ENCODE measurements at regions not wholly inside any gene's neighbourhood (a gene's known extent, or its start where the extent isn't known, plus 50 kb on each side); places are given as distances from the start of the nearest gene placed in this dataset.

DNA sequence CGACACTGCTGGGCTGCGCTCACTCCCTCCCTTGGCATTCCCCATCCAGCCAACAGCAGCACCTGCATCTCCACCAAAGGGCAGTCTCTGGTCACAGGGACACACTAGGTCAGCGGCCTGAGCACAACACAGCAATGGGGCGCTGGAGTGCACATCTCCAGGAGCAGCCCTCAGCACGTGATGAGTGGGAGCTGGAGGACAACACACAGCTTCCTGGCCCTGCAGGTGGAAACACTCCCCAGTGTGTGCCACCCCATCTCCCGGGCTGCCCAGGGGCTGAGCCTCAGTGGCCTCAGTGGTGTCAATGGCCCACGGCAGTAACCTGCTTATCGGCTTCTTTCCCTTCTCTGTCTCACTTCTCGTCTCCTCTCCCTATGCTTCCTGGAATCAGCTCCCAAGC, 96.8 kb upstream of the VSTM2B start:
- TF ChIP-seq, protein P1, sequence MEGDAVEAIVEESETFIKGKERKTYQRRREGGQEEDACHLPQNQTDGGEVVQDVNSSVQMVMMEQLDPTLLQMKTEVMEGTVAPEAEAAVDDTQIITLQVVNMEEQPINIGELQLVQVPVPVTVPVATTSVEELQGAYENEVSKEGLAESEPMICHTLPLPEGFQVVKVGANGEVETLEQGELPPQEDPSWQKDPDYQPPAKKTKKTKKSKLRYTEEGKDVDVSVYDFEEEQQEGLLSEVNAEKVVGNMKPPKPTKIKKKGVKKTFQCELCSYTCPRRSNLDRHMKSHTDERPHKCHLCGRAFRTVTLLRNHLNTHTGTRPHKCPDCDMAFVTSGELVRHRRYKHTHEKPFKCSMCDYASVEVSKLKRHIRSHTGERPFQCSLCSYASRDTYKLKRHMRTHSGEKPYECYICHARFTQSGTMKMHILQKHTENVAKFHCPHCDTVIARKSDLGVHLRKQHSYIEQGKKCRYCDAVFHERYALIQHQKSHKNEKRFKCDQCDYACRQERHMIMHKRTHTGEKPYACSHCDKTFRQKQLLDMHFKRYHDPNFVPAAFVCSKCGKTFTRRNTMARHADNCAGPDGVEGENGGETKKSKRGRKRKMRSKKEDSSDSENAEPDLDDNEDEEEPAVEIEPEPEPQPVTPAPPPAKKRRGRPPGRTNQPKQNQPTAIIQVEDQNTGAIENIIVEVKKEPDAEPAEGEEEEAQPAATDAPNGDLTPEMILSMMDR (IDR thresholded peaks at IDR 0.05): no peak
- TF ChIP-seq POLR2A (IDR thresholded peaks at IDR 0.05): no peak
